CD4-positive, alpha-beta T cell treated with Interleukin-1 beta for 1 hour (primary cell): ENCODE measurements at regions not wholly inside any gene's neighbourhood (a gene's known extent, or its start where the extent isn't known, plus 50 kb on each side); places are given as distances from the start of the nearest gene placed in this dataset.

Experiments used
- DNase-seq, 2 donors: peaks; one replicate each; pipeline ENCODE4 v3.0.0-alpha.2; 2020 to 2022

DNA sequence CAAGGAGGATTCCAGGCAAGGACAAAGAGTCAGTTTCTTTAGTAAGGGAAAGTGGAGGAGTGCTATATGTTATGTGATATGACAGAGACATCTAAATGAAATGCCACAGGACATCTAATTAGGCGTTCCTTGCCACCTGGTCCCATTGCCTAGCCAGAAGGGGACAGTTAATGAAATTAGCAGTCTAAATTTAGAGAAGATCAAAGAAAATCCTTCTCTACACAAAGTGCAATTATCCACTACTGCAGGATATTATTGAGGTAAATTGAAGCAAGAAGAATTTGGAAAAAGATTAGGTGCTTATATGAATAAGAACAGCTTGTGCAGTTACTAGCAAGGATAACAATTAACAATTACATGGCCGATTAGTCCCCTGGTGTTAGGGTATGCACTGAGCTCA lies 495.3 kb upstream of the NMUR2 start:
- DNase-seq, result no peak

DNA sequence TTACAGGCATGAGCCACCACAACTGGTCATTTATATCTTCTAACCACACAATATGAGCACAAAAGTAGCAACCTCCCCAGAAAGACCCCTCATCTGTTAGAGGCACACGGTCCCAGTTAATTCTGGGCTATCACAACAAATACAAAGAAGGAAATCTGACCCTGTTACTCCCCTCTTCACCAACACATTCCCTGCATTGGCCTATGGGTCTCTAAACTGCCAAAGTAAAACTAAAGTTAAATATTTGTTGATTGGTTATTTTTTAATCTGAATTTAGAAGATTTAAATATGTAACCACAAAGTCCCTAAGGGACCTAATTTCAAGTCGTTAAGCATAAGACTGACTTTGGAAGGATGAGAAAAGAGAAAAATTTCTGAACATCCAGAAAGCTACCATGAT lies 496.7 kb upstream of the NMUR2 start:
- DNase-seq, result no peak

DNA sequence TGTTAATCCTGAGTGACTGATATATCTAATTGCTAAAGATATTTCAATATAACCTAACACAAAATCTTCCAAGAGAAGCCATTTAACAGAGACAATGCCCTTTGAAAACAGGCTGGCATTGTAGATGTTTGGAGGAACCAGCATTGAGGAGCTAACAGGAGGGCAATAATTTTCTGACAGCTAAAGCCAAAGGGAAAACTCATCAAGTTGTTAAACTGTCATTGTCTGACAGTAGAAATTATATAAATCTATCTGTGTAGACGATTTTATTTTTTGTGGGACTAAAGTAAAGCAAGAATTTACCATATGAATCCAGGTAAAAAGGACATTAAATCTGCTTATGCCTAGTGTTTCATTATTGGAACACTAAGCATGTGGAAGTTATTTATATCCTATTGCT lies 500.2 kb upstream of the NMUR2 start:
- no peak for DNase-seq

DNA sequence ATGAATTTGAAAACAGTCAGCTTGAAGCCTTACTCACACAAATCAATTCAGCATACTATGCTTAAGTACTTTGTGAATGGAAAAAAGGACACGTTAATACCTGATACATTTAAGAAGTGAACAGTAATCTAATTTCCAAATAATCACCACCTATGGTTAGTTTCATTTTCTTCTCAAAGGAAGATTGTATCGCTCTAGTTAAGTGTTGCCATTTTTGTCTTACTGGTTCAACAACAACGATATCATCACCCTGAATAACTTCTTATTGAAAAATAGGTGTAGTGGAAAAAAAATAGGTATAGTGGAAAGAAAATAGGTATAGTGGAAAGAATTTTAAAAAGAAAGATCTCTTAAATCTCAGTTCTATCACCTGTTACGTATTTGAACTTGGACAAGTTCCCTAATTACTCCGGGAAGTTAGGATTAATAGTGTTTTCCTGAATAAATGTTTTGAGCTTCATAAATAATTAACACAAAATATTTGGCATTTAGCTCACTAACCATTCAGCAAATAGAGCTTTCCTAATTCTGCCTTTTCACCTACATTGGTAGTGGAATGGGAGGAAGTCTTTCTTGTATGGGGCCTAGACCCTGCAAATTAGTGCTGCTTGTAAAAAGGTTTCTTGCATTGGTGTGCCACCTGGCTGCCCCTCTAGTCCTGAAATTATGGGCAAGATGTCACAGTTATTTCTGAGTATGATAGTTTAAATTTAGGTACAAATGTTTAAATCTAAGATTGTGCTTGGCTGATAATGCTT lies 502.6 kb upstream of the NMUR2 start:
- no peak for DNase-seq

- DNase-seq, result no peak
These were observed 507.8 kb upstream of the NMUR2 start for GRCh38 chr5:152912924-152913323.

DNA sequence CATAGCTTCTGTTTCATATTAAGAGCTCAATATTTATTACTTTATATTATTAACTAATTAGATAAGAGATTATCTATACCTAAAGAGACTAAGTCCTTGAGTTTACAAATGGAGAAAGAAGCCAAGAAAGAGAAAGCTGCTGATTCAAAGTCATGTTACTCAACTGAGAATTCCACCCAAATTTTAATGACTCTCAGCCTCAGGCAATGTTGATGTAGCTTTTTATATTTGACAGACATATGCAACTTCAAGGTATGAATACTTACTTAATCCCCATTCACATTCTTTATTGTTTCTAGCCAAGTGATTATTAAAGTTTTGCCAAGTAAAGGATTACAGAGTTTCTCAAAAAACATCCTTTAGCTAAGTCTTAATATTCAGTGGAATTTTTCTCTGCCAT lies 527.5 kb upstream of the NMUR2 start:
- no peak for DNase-seq

DNA sequence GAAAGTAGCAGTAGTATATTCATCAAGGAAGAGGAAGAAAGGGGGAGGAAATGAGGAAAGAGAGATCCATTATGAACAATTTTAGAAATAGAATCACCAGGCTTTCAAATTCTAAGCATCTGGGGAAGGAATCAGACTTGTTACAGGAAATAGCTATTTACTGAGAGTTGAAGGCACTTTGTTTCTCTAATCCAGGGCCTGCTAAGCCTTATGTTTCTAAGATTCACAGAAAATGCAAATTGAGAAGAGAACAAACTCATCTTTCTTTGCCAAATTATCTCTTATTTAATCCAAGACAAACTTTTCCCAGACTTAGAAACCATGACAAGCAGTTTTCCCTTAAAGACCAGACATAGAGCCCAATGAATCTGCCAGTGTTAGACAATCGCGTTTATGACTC lies 528.0 kb upstream of the NMUR2 start:
- DNase-seq, result no peak

- DNase-seq, result no peak
These were observed 533.6 kb upstream of the NMUR2 start for GRCh38 chr5:152938630-152939029.

GRCh38 chr5:152942633-152943336 lies 537.7 kb upstream of the NMUR2 start:
- DNase-seq, result no peak

GRCh38 chr5:152953788-152954483 lies 536.5 kb upstream of the GRIA1 start:
- DNase-seq, result no peak

DNA sequence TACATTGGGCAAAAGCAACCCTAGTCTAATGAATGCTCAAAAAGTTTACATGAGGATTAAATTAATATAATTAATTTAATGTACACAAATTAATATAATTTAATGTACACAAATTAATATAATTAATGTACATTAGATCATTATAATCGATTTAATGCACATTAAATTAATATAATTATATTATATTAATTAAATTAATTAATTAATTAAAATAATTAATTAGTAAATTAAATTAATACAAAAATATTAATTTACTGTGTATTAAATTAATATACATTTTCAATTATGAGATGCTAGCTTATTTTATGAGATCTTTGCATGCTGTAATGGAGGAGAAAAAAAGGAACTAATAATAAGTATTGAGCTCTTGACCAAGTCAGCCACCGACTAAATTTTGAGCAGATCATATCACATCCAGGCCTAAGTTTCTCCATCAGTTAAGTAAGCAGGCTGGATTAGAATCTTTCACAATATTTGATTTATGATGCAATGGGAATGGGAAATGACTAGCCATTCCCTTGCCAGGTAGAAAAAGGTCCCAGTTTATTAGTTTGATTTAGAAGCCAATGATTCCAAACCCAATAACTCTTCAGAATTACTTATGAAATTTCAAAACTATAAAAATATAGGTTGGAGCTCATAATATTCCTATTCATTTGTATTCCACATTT lies 533.4 kb upstream of the GRIA1 start:
- no peak for DNase-seq

DNA sequence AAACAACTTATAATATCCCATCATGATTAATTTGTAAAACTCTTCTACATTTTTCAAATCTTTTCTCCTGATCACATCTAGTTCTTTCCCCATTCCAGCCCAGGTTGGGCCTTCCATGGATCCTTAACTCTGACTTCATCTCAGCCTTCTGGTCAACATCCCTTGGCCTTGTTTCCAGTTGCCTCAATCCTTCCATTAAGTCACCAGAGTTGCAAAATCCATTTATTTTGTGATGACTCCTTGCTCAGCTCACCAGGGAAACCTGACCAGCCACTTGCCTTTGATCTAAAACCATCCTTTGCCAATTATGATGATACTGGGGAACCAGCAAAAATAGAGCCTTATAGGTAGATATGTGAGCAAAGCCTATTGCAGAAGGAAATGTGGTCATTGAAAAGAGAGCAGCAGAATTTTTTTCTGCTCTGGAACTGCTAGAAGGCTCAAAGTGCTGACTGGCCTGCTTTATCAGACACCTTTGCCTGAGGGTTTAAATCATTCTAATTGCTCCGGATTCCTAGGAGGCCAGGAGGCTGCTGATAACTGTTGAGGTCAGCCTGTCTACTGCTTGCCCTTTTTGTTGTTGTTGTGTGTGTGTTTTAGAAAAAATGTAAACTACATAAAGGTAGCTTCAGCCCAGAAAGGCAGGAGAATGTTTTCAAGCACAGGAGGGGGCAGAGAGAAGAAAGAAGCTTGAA lies 512.2 kb upstream of the GRIA1 start:
- no peak for DNase-seq

DNA sequence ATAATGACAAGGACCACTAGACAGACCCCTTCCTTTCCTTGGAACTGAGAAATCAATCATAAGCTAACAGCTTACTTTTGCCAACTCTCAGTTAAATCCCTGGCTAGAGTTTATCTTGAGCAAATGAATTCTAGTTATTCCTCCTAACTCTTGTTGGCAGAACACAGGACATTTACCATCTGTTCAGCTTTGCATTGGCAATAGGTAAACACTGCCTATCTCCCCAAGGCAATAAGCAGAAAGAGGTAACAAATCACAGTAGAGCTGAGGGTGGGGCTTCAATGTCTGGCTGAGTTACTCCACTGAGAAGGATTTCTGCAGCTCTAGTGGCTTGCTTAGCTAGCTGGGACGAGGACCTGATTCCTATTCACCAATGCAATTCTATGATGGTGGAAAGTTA lies 503.3 kb upstream of the GRIA1 start:
- DNase-seq, result no peak

GRCh38 chr5:152990217-152990616 lies 500.3 kb upstream of the GRIA1 start:
- DNase-seq, result no peak

GRCh38 chr5:152990649-152991048 lies 499.8 kb upstream of the GRIA1 start:
- no peak for DNase-seq

DNA sequence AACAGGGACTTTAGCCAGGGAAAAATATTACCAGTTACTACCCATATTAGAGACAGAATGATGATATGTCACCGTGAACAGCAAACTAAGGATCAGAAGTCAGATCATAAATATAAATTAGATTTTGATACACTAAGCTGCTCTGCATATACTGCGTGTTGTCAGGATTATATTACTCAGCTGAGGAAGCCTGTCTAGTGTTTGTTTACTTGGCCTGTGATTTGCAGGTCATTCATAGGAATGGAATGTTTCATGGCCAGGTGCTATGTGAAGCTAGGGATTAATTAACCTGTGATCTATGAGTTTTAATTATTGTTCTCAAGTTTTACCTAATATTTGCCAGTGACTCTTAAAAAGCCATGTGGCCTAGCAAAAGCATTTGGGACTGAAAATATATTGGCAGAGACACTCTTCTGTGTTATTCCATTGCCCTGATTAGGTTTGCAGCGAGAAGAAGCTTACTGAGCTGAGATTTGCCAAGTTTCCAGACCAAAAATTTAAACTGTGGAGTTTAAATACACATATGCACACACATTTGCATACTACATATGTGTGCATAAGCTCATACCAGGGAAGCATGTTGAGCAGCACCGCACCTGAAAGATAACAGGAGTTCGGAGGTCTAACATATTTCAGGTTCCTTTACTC lies 496.3 kb upstream of the GRIA1 start:
- no peak for DNase-seq

DNA sequence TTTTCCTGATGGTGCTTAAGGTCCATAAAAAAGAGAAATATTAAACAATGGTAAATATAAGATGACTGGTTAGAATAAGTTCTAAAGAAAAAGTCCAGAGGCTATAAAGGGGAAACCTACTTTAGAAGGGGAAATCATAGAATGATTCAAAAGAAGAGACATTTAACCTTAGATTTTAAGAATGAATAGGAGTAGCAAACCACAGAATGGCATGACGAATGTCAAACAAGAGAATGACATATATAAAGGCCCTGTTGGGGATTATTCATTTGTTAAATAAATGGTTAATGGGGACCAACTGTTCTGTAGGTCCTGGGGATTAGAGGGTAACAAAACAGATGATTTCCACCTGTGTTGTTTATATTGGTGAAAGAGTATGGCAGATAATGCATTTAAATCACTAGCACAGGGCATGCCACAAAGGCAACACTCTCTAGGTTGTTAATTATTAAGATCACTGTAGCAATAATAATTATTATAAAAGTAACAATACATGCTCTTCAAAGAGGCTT lies 495.2 kb upstream of the GRIA1 start:
- DNase-seq, result no peak

DNA sequence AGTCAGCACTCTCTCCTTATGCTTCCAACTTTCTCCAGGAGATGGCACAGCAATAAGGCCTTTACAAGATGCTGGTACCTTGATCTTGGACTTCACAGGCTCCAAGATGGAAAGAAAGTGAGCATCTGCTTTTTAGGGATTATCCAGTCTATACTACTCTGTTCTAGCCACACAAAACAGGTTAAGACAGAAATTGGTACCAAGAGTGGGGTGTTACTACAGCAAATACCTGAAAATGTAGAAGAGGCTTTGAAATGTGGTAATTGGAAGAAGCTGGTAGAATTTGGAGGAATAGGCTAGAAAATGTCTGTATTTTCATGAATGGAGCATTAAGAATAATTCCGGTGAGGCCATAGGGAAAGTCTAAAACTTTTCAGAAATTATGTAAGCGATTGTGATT lies 484.8 kb upstream of the GRIA1 start:
- no peak for DNase-seq

DNA sequence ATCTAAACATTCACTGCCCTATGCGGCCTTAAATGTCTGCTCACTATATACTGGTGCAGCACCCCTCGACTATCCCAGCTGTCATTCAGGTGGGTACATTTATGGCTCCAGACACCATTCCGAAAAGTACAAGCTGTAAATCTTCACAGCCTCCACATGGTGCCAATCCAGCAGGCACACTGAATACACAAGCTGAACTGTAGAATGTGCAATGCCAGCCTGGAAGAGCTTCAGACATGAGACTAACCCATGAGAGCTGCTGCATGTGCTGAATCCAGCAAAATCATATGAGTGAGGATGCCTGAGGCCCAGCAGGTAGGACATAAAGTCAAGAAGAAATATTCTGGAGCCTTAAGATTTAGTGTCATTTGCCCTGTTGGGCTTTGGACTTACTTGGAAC lies 483.8 kb upstream of the GRIA1 start:
- no peak for DNase-seq

GRCh38 chr5:153014194-153014593 lies 476.3 kb upstream of the GRIA1 start:
- no peak for DNase-seq

DNA sequence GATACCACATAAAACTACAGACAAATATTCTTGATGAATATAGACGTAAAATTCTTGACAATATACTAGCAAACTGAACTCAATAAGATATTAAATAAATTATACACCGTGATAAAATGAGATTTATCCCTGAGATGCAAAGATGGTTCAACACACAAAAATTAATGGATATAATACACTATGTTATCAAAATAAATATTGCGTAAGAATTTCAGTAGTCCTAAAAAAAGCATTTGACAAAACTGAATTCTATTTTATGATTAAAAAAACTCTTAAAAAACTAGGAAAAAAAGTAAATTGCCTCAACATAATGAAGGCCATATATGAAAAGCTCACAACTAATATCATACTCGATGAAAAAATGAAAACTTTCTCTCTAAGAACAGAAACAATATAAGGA lies 472.3 kb upstream of the GRIA1 start:
- DNase-seq, result no peak
